Gastroesophageal sphincter (tissue), 3 donors: ENCODE measurements at regions not wholly inside any gene's neighbourhood (a gene's known extent, or its start where the extent isn't known, plus 50 kb on each side); places are given as distances from the start of the nearest gene placed in this dataset.

Experiments
- EP300 ChIP-seq: sonication (generic); formaldehyde crosslinking; IDR thresholded peaks from one replicate; pipeline ENCODE4 v1.6.1; 2017; ENCODE audit warnings: antibody characterized with exemption, mild to moderate bottlenecking
- POLR2A ChIP-seq, 2 donors: fragments of 450-650 bp; IDR thresholded peaks; one replicate each; pipeline ENCODE4 v1.6.1; 2017; ENCODE audit warnings: antibody characterized with exemption in 2 of 2, mild to moderate bottlenecking in 2 of 2, moderate library complexity in 1 of 2
- POLR2AphosphoS5 ChIP-seq: sonication (generic); formaldehyde crosslinking; IDR thresholded peaks from one replicate; pipeline ENCODE4 v1.6.1; 2017; ENCODE audit warnings: antibody characterized with exemption
- TF ChIP-seq, protein P1 (sequence below), 4 experiments: fragments of 200-600 bp in 2 of 4; fragments of 450-650 bp in 2 of 4; sonication (generic) in 1 of 4; IDR thresholded peaks; one replicate each; pipeline ENCODE4 v1.5.1; 2017 to 2019; ENCODE audit warnings: antibody characterized with exemption in 4 of 4, mild to moderate bottlenecking in 2 of 4, moderate library complexity in 2 of 4

DNA sequence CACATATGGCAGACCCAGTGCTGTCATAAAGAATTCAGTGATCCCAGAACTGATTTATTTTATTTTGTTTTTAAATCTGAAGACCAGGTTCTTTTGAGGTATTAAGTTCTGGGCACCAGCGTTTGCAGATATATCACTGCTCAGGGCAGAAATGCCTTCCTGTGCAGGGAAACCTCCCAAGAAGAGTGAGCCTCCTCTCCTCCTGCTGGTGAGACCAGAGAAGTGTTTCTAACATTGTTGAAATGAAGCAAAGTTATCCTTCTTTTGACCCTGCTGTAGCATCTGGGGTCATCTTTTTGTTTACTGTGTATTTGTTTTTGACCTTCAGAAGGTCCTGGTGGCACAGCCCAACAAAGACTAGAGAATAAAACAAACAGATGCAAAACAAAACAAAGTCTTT lies 94.0 kb downstream of the AQP4 start:
- TF ChIP-seq, protein P1, sequence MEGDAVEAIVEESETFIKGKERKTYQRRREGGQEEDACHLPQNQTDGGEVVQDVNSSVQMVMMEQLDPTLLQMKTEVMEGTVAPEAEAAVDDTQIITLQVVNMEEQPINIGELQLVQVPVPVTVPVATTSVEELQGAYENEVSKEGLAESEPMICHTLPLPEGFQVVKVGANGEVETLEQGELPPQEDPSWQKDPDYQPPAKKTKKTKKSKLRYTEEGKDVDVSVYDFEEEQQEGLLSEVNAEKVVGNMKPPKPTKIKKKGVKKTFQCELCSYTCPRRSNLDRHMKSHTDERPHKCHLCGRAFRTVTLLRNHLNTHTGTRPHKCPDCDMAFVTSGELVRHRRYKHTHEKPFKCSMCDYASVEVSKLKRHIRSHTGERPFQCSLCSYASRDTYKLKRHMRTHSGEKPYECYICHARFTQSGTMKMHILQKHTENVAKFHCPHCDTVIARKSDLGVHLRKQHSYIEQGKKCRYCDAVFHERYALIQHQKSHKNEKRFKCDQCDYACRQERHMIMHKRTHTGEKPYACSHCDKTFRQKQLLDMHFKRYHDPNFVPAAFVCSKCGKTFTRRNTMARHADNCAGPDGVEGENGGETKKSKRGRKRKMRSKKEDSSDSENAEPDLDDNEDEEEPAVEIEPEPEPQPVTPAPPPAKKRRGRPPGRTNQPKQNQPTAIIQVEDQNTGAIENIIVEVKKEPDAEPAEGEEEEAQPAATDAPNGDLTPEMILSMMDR (IDR thresholded peaks at IDR 0.05), result peak in 1 of 4 experiments; percentile 25
- TF ChIP-seq POLR2AphosphoS5, result no peak
- no peak for TF ChIP-seq EP300
- TF ChIP-seq POLR2A (IDR thresholded peaks at IDR 0.05), result no peak
